Psoas muscle (tissue), 7 donors: ENCODE measurements at regions not wholly inside any gene's neighbourhood (a gene's known extent, or its start where the extent isn't known, plus 50 kb on each side); places are given as distances from the start of the nearest gene placed in this dataset.
A peak's percentile ranks its signal among the peaks of the same experiment; 100 is the strongest.

Source experiments
- ATAC-seq, 4 donors: fragments of 200-7000 bp; cut with Tn5 transposase; one replicate each; pipeline ENCODE4 v1.9.1; 2020; ENCODE audit warnings: moderate library complexity in 3 of 4, mild to moderate bottlenecking in 2 of 4
- DNase-seq, 2 donors: peaks; one replicate each; pipeline ENCODE4 v3.0.0-alpha.2; 2020
- H3K27ac ChIP-seq: fragments of 200-600 bp; one replicate; pipeline ENCODE4 v1.8.0; 2022
- H3K27me3 ChIP-seq, 3 donors: fragments of 200-600 bp in 1 of 3; one replicate each; pipeline versions ENCODE4 v1.6.1 to v1.8.0; 2013 to 2022; ENCODE audit warnings: low read length in 2 of 3, mild to moderate bottlenecking in 2 of 3, moderate library complexity in 1 of 3; ENCODE audit not compliant: insufficient read depth in 3 of 3
- H3K36me3 ChIP-seq, 2 donors: fragments of 200-600 bp in 1 of 2; one replicate each; pipeline versions ENCODE4 v1.6.1 to v1.8.0; 2013 to 2022; ENCODE audit warnings: low read depth in 1 of 2, mild to moderate bottlenecking in 1 of 2, moderate library complexity in 1 of 2; ENCODE audit not compliant: insufficient read depth in 1 of 2
- H3K4me1 ChIP-seq: fragments of 200-600 bp; one replicate; pipeline ENCODE4 v1.8.0; 2022
- H3K4me3 ChIP-seq: fragments of 200-600 bp; one replicate; pipeline ENCODE4 v1.8.0; 2022; ENCODE audit warnings: mild to moderate bottlenecking
- H3K9me3 ChIP-seq: fragments of 200-600 bp; one replicate; pipeline ENCODE4 v1.8.0; 2022
- CTCF ChIP-seq: fragments of 200-600 bp; IDR thresholded peaks from one replicate; pipeline ENCODE4 v1.8.0; 2022; ENCODE audit warnings: antibody characterized with exemption
- WGBS, 3 donors: extraction: QIAGEN DNeasy Blood & Tissue Kit; methylation state at CpG; one replicate each; pipeline versions ENCODE4 v1.1.6 to v1.1.7; 2013; 5-methylcytosine and 5-hydroxymethylcytosine counted together
- intact Hi-C, 2 donors: fragments of 100-400 bp; cut with DNase I; formaldehyde crosslinking; loops; one replicate each; pipeline versions ENCODE4 v1.11.0 to v1.14.2; 2022
- donor health status: healthy with polysubstance abuse.
- donor health status: DM: no; HTN: no; CAD: no; lungs with moderate emphysema.
- donor health status: Bipolar disorder and iron deficiency.
- donor health status: healthy.
- donor health status: DM: yes; HTN: yes; CAD: no.
- donor health status: DM: no; HTN: no; CAD: no.
- donor health status: DM: yes; HTN: yes; CAD: no.

- H3K9me3 ChIP-seq, result no peaks in the 10 kb centered on the region
- H3K27ac ChIP-seq, result no peak overlapping the region
- 10 to 20% (median 14%) methylated on average over 9 of the region's 9 CpGs for WGBS, 3 donors
- peaks cover 3% of the 10 kb centered on the region for H3K4me1 ChIP-seq
- peak in 1 of 2 donors; percentile 35 for DNase-seq
- no peak overlapping the region for H3K4me3 ChIP-seq
- H3K36me3 ChIP-seq, result no peaks in the 10 kb centered on the region
- intact Hi-C loops, result loop anchor here in 1 of 2 donors (2.0 to 10.0 kb wide), 3 partner anchors 182 to 434 kb away; no protein-coding TSS in a partner anchor
- peak; percentile 76 to 90 (median 87) for ATAC-seq
- peak; percentile 69 for TF ChIP-seq CTCF
- H3K27me3 ChIP-seq, result peaks cover 0 to 9% (median 0%) of the 10 kb centered on the region in 3 donors
Observed at GRCh38 chr15:62306851-62307504, 141.9 kb upstream of the C2CD4B start.

GRCh38 chr15:62307551-62307950 is 142.5 kb upstream of the C2CD4B start:
- Histone ChIP-seq H3K36me3 (no peaks in the 10 kb centered on the region), H3K9me3 (no peaks in the 10 kb centered on the region), H3K27ac (no peak overlapping the region), H3K4me1 (no peaks in the 10 kb centered on the region), H3K4me3 (no peak overlapping the region), H3K27me3 (peaks cover 0 to 9% (median 0%) of the 10 kb centered on the region in 3 donors)
- TF ChIP-seq CTCF, result no peak
- 88 to 100% (median 94%) methylated on average over 2 of the region's 2 CpGs for WGBS, 3 donors
- ATAC-seq (no peak), DNase-seq (no peak)
- intact Hi-C loops, result loop anchor here in 1 of 2 donors (2.0 to 10.0 kb wide), 3 partner anchors 183 to 435 kb away; no protein-coding TSS in a partner anchor

- DNase-seq (no peak), ATAC-seq (no peak)
- intact Hi-C loops, result no loop called here
- H3K27ac ChIP-seq, result no peak overlapping the region
- H3K4me1 ChIP-seq, result no peaks in the 10 kb centered on the region
- 81 to 90% (median 81%) methylated on average over 2 of the region's 2 CpGs for WGBS, 3 donors
- H3K4me3 ChIP-seq, result no peak overlapping the region
- H3K9me3 ChIP-seq, result no peaks in the 10 kb centered on the region
- no peaks in the 10 kb centered on the region for H3K36me3 ChIP-seq
- TF ChIP-seq CTCF, result no peak
- H3K27me3 ChIP-seq, result peaks cover 0 to 1% (median 0%) of the 10 kb centered on the region in 3 donors
Observed at GRCh38 chr15:62316413-62317060, 151.5 kb upstream of the C2CD4B start.

GRCh38 chr15:62320259-62320658 is 155.2 kb upstream of the C2CD4B start:
- Histone ChIP-seq H3K9me3 (no peaks in the 10 kb centered on the region), H3K4me1 (no peaks in the 10 kb centered on the region), H3K4me3 (no peak overlapping the region), H3K27me3 (no peaks in the 10 kb centered on the region), H3K36me3 (no peaks in the 10 kb centered on the region), H3K27ac (no peak overlapping the region)
- 24 to 36% (median 31%) methylated on average over 2 of the region's 2 CpGs for WGBS, 3 donors
- no peak for DNase-seq
- intact Hi-C loops, result no loop called here
- no peak for TF ChIP-seq CTCF
- no peak for ATAC-seq
